ENCODE measurements at regions not wholly inside any gene's neighbourhood (a gene's known extent, or its start where the extent isn't known, plus 50 kb on each side); places are given as distances from the start of the nearest gene placed in this dataset.
A peak's percentile ranks its signal among the peaks of the same experiment; 100 is the strongest.

GRCh38 chrX:130539721-130540321, 138.0 kb downstream of the RBMX2 start:
- TF ChIP-seq, protein P1, sequence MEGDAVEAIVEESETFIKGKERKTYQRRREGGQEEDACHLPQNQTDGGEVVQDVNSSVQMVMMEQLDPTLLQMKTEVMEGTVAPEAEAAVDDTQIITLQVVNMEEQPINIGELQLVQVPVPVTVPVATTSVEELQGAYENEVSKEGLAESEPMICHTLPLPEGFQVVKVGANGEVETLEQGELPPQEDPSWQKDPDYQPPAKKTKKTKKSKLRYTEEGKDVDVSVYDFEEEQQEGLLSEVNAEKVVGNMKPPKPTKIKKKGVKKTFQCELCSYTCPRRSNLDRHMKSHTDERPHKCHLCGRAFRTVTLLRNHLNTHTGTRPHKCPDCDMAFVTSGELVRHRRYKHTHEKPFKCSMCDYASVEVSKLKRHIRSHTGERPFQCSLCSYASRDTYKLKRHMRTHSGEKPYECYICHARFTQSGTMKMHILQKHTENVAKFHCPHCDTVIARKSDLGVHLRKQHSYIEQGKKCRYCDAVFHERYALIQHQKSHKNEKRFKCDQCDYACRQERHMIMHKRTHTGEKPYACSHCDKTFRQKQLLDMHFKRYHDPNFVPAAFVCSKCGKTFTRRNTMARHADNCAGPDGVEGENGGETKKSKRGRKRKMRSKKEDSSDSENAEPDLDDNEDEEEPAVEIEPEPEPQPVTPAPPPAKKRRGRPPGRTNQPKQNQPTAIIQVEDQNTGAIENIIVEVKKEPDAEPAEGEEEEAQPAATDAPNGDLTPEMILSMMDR (IDR thresholded peaks at IDR 0.05; ENCODE audit: low read depth, low read length, missing input control) = peak; percentile 61
- TF ChIP-seq, protein P2, sequence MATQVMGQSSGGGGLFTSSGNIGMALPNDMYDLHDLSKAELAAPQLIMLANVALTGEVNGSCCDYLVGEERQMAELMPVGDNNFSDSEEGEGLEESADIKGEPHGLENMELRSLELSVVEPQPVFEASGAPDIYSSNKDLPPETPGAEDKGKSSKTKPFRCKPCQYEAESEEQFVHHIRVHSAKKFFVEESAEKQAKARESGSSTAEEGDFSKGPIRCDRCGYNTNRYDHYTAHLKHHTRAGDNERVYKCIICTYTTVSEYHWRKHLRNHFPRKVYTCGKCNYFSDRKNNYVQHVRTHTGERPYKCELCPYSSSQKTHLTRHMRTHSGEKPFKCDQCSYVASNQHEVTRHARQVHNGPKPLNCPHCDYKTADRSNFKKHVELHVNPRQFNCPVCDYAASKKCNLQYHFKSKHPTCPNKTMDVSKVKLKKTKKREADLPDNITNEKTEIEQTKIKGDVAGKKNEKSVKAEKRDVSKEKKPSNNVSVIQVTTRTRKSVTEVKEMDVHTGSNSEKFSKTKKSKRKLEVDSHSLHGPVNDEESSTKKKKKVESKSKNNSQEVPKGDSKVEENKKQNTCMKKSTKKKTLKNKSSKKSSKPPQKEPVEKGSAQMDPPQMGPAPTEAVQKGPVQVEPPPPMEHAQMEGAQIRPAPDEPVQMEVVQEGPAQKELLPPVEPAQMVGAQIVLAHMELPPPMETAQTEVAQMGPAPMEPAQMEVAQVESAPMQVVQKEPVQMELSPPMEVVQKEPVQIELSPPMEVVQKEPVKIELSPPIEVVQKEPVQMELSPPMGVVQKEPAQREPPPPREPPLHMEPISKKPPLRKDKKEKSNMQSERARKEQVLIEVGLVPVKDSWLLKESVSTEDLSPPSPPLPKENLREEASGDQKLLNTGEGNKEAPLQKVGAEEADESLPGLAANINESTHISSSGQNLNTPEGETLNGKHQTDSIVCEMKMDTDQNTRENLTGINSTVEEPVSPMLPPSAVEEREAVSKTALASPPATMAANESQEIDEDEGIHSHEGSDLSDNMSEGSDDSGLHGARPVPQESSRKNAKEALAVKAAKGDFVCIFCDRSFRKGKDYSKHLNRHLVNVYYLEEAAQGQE (IDR thresholded peaks at IDR 0.05) = no peak
